BLaER1 (cell line): ENCODE measurements at regions not wholly inside any gene's neighbourhood (a gene's known extent, or its start where the extent isn't known, plus 50 kb on each side); places are given as distances from the start of the nearest gene placed in this dataset.

Source experiments
- H3K27ac ChIP-seq: shearing (Covaris generic); formaldehyde crosslinking; 2 replicates; pipeline ENCODE4 v1.8.1; 2022
- H3K27me3 ChIP-seq: shearing (Covaris generic); formaldehyde crosslinking; 2 replicates; pipeline ENCODE4 v1.8.1; 2022
- H3K36me3 ChIP-seq: shearing (Covaris generic); formaldehyde crosslinking; 2 replicates; pipeline ENCODE4 v1.8.1; 2022
- H3K4me1 ChIP-seq: shearing (Covaris generic); formaldehyde crosslinking; 2 replicates; pipeline ENCODE4 v1.8.1; 2022
- H3K4me2 ChIP-seq: shearing (Covaris generic); formaldehyde crosslinking; 2 replicates; pipeline ENCODE4 v1.8.1; 2022
- H3K4me3 ChIP-seq: shearing (Covaris generic); formaldehyde crosslinking; 2 replicates; pipeline ENCODE4 v1.8.1; 2022
- H3K9ac ChIP-seq: shearing (Covaris generic); formaldehyde crosslinking; 2 replicates; pipeline ENCODE4 v1.8.1; 2022
- H3K9me3 ChIP-seq: shearing (Covaris generic); formaldehyde crosslinking; 2 replicates; pipeline ENCODE4 v1.8.1; 2022
- H4K20me1 ChIP-seq: shearing (Covaris generic); formaldehyde crosslinking; 2 replicates; pipeline ENCODE4 v1.8.1; 2022
- Cebpa-rat ChIP-seq: shearing (Covaris generic); IDR thresholded peaks from 2 replicates; pipeline ENCODE4 v1.8.1; 2022

GRCh38 chr20:7285918-7286556, 518.6 kb downstream of the BMP2 start:
- no peak for TF ChIP-seq Cebpa-rat
- no peak overlapping the region for H3K4me3 ChIP-seq
- no peak overlapping the region for H3K4me2 ChIP-seq
- H3K9me3 ChIP-seq: no peaks in the 10 kb centered on the region
- H3K27ac ChIP-seq: no peak overlapping the region
- no peak overlapping the region for H3K9ac ChIP-seq
- no peaks in the 10 kb centered on the region for H3K27me3 ChIP-seq
- no peaks in the 10 kb centered on the region for H4K20me1 ChIP-seq
- H3K36me3 ChIP-seq: no peaks in the 10 kb centered on the region
- H3K4me1 ChIP-seq: no peaks in the 10 kb centered on the region

GRCh38 chr20:7291323-7291943, 523.9 kb downstream of the BMP2 start:
- H3K4me2 ChIP-seq: no peak overlapping the region
- TF ChIP-seq Cebpa-rat: no peak
- H3K9ac ChIP-seq: no peak overlapping the region
- H3K4me3 ChIP-seq: no peak overlapping the region
- no peaks in the 10 kb centered on the region for H3K9me3 ChIP-seq
- H3K27ac ChIP-seq: no peak overlapping the region
- no peaks in the 10 kb centered on the region for H4K20me1 ChIP-seq
- H3K4me1 ChIP-seq: no peaks in the 10 kb centered on the region
- H3K36me3 ChIP-seq: no peaks in the 10 kb centered on the region
- no peaks in the 10 kb centered on the region for H3K27me3 ChIP-seq

DNA sequence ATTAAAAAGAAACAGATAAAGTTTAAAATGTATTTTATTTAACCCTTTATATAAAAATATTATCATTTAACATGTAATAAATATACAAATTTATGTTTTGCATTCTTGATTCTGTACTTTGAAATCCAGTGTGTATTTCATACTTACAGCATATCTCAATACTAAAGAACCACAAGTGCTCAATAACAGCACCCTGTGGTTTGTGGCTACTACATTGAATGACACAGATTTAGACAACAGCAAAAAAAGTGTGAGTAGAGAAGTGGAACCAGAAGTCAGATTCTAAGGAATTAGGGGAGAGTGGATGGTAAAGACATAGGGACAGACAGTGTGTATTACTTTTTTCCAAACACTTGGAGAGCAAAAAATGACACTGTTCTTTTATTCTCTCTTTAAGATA, 524.5 kb downstream of the BMP2 start:
- Histone ChIP-seq H4K20me1 (no peaks in the 10 kb centered on the region), H3K4me3 (no peak overlapping the region), H3K9ac (no peak overlapping the region), H3K4me1 (no peaks in the 10 kb centered on the region), H3K4me2 (no peak overlapping the region), H3K27ac (no peak overlapping the region), H3K36me3 (no peaks in the 10 kb centered on the region), H3K9me3 (no peaks in the 10 kb centered on the region), H3K27me3 (no peaks in the 10 kb centered on the region)
- TF ChIP-seq Cebpa-rat: no peak

DNA sequence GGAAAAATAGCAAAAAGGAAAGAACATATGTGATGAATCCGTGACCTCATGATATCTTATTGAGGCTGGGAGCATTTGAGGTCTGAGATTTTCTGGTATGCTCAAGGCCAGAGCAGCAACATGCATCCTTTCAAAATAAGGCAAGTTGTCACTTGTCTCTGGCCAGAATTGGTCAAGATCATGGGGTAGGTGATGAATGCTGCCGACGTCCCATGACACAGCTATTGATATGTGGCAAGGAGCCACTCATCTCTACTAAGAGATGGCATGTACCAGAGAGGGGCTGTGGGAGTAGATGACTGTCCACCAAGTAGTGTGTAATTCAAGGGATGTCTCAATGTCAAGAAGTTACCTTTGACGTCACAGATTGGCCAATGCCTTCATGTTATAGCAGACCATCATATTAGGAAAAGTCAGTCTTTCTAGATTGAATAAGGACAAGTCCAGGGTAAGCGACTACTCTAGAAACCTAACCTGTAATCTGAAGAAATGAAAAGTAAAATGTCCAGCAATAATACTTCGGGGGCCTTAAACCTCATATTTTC, 527.4 kb downstream of the BMP2 start:
- Histone ChIP-seq H3K9ac (no peak overlapping the region), H3K27me3 (no peaks in the 10 kb centered on the region), H3K27ac (no peak overlapping the region), H4K20me1 (no peaks in the 10 kb centered on the region), H3K4me2 (no peak overlapping the region), H3K4me3 (no peak overlapping the region), H3K9me3 (no peaks in the 10 kb centered on the region), H3K4me1 (no peaks in the 10 kb centered on the region), H3K36me3 (no peaks in the 10 kb centered on the region)
- no peak for TF ChIP-seq Cebpa-rat

GRCh38 chr20:7301807-7302206, 534.3 kb downstream of the BMP2 start:
- no peak overlapping the region for H3K4me2 ChIP-seq
- no peaks in the 10 kb centered on the region for H3K27me3 ChIP-seq
- no peak overlapping the region for H3K9ac ChIP-seq
- H3K36me3 ChIP-seq: no peaks in the 10 kb centered on the region
- no peaks in the 10 kb centered on the region for H3K9me3 ChIP-seq
- no peak overlapping the region for H3K4me3 ChIP-seq
- no peaks in the 10 kb centered on the region for H3K4me1 ChIP-seq
- H3K27ac ChIP-seq: no peak overlapping the region
- no peak for TF ChIP-seq Cebpa-rat
- H4K20me1 ChIP-seq: no peaks in the 10 kb centered on the region

DNA sequence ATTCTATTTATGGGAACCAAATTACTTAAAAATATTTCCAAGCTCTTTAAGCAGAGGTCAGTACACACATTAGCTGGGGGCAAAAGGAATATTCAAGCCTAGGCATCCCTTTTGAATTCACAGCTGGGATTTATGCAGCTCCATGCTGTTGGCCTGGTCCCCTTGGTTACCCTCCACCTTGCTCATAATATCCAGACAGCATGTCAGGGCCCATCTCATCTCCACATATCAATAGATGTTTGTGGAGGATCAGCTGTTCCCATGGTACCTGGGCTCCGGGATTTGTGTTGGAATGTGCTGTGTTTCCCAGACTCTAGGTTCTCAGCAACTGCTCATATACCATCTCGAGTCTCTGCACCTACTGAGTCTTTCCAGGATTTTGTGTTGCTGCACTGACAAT, 534.8 kb downstream of the BMP2 start:
- Histone ChIP-seq H3K4me2 (no peak overlapping the region), H3K9ac (no peak overlapping the region), H3K4me3 (no peak overlapping the region), H3K27ac (no peak overlapping the region), H3K9me3 (no peaks in the 10 kb centered on the region), H3K27me3 (no peaks in the 10 kb centered on the region), H3K4me1 (no peaks in the 10 kb centered on the region), H3K36me3 (no peaks in the 10 kb centered on the region), H4K20me1 (no peaks in the 10 kb centered on the region)
- no peak for TF ChIP-seq Cebpa-rat

GRCh38 chr20:7305976-7306375, 538.5 kb downstream of the BMP2 start:
- H3K27ac ChIP-seq: no peak overlapping the region
- H3K27me3 ChIP-seq: no peaks in the 10 kb centered on the region
- TF ChIP-seq Cebpa-rat: no peak
- H3K4me3 ChIP-seq: no peak overlapping the region
- H3K9me3 ChIP-seq: no peaks in the 10 kb centered on the region
- H3K4me1 ChIP-seq: no peaks in the 10 kb centered on the region
- no peak overlapping the region for H3K4me2 ChIP-seq
- H3K36me3 ChIP-seq: no peaks in the 10 kb centered on the region
- no peaks in the 10 kb centered on the region for H4K20me1 ChIP-seq
- no peak overlapping the region for H3K9ac ChIP-seq

DNA sequence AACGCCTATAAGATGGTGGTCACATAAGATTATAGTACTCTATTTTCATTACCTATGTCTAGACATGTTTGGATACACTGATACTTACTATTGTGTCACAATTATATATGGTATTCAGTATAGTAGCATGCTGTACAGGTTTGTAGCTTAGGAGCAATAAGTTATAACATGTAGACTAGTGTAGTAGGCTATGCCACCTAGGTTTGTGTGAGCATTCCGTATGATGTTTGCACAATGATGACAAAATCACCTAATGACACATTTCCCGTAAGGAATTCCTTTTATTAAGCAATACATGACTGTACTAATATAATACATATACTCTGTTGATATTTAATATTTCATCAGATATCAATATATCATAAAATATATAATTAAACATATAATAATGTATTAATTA, 540.7 kb downstream of the BMP2 start:
- H4K20me1 ChIP-seq: no peaks in the 10 kb centered on the region
- H3K4me3 ChIP-seq: no peak overlapping the region
- no peak for TF ChIP-seq Cebpa-rat
- H3K4me2 ChIP-seq: no peak overlapping the region
- H3K27me3 ChIP-seq: no peaks in the 10 kb centered on the region
- no peak overlapping the region for H3K27ac ChIP-seq
- H3K4me1 ChIP-seq: no peaks in the 10 kb centered on the region
- H3K9me3 ChIP-seq: no peaks in the 10 kb centered on the region
- H3K9ac ChIP-seq: no peak overlapping the region
- no peaks in the 10 kb centered on the region for H3K36me3 ChIP-seq

DNA sequence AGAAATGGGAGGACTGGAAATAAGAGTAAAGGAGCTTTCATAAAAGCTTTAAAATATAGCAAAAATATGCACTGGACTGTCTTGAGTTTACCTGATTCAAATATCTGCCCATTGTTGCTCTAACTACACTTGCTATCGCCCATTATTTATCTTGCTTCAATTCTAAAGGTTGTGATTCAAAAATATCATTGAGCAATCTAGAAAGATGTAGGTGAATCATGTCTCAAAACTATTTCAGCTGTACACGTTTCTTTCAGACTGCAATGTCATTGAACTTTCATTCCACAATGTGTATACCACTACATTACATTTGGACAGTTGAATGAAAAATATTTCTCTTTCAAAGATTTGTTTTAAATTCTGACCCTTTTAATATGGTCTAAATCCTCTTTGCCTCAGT, 545.6 kb downstream of the BMP2 start:
- H3K9ac ChIP-seq: no peak overlapping the region
- TF ChIP-seq Cebpa-rat: no peak
- no peaks in the 10 kb centered on the region for H3K27me3 ChIP-seq
- H3K4me3 ChIP-seq: no peak overlapping the region
- no peaks in the 10 kb centered on the region for H3K4me1 ChIP-seq
- H3K27ac ChIP-seq: no peak overlapping the region
- H3K4me2 ChIP-seq: no peak overlapping the region
- H3K9me3 ChIP-seq: no peaks in the 10 kb centered on the region
- H4K20me1 ChIP-seq: no peaks in the 10 kb centered on the region
- H3K36me3 ChIP-seq: no peaks in the 10 kb centered on the region

- no peak overlapping the region for H3K27ac ChIP-seq
- H4K20me1 ChIP-seq: no peaks in the 10 kb centered on the region
- H3K36me3 ChIP-seq: no peaks in the 10 kb centered on the region
- no peak for TF ChIP-seq Cebpa-rat
- no peaks in the 10 kb centered on the region for H3K27me3 ChIP-seq
- no peak overlapping the region for H3K4me2 ChIP-seq
- H3K4me3 ChIP-seq: no peak overlapping the region
- H3K4me1 ChIP-seq: no peaks in the 10 kb centered on the region
- H3K9ac ChIP-seq: no peak overlapping the region
- H3K9me3 ChIP-seq: no peaks in the 10 kb centered on the region
Observed at GRCh38 chr20:7323957-7324356, 556.5 kb downstream of the BMP2 start.
